Loucy (cell line): ENCODE measurements at regions not wholly inside any gene's neighbourhood (a gene's known extent, or its start where the extent isn't known, plus 50 kb on each side); places are given as distances from the start of the nearest gene placed in this dataset.

ENCODE experiments used
- EZH2phosphoT487 ChIP-seq: fragments of 200-600 bp; IDR thresholded peaks from 2 replicates; pipeline ENCODE4 v1.6.1; 2018; ENCODE audit warnings: antibody characterized with exemption, mild to moderate bottlenecking, moderate library complexity, borderline replicate concordance
- TF ChIP-seq, protein P1 (sequence below): fragments of 200-600 bp; sonication (generic); conservative IDR thresholded peaks from 2 replicates; pipeline ENCODE4 v1.5.1; 2014; ENCODE audit warnings: mild to moderate bottlenecking, antibody characterized with exemption, low read length

GRCh38 chr20:43781215-43781614 is 54.4 kb upstream of the GTSF1L start:
- TF ChIP-seq, protein P1, sequence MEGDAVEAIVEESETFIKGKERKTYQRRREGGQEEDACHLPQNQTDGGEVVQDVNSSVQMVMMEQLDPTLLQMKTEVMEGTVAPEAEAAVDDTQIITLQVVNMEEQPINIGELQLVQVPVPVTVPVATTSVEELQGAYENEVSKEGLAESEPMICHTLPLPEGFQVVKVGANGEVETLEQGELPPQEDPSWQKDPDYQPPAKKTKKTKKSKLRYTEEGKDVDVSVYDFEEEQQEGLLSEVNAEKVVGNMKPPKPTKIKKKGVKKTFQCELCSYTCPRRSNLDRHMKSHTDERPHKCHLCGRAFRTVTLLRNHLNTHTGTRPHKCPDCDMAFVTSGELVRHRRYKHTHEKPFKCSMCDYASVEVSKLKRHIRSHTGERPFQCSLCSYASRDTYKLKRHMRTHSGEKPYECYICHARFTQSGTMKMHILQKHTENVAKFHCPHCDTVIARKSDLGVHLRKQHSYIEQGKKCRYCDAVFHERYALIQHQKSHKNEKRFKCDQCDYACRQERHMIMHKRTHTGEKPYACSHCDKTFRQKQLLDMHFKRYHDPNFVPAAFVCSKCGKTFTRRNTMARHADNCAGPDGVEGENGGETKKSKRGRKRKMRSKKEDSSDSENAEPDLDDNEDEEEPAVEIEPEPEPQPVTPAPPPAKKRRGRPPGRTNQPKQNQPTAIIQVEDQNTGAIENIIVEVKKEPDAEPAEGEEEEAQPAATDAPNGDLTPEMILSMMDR: no peak
- TF ChIP-seq EZH2phosphoT487: no peak
